Tibial artery (tissue), 4 donors: ENCODE measurements at regions not wholly inside any gene's neighbourhood (a gene's known extent, or its start where the extent isn't known, plus 50 kb on each side); places are given as distances from the start of the nearest gene placed in this dataset.

Source experiments
- DNase-seq, 2 donors: peaks; one replicate each; pipeline ENCODE4 v3.0.0-alpha.2; 2019
- H3K27ac ChIP-seq, 2 donors: fragments of 200-600 bp; sonication (generic) in 1 of 2; 1 replicate in 1 of 2; 2 replicates in 1 of 2; pipeline ENCODE4 v1.5.1; 2018 to 2019; ENCODE audit warnings: mild to moderate bottlenecking in 1 of 2
- H3K27me3 ChIP-seq, 2 donors: fragments of 200-600 bp; sonication (generic) in 1 of 2; one replicate each; pipeline versions ENCODE4 v1.5.1 to v1.6.0; 2016 to 2019
- H3K36me3 ChIP-seq, 3 donors: fragments of 200-600 bp; sonication (generic) in 2 of 3; one replicate each; pipeline ENCODE4 v1.5.1; 2016 to 2019; ENCODE audit warnings: mild to moderate bottlenecking in 2 of 3
- H3K4me1 ChIP-seq, 4 donors: fragments of 200-600 bp; sonication (generic) in 2 of 4; 1 replicate in 3 of 4; 2 replicates in 1 of 4; pipeline ENCODE4 v1.5.1; 2016 to 2019
- H3K4me3 ChIP-seq, 2 donors: fragments of 200-600 bp; sonication (generic) in 1 of 2; 1 replicate in 1 of 2; 2 replicates in 1 of 2; pipeline ENCODE4 v1.5.1; 2018 to 2019; ENCODE audit warnings: mild to moderate bottlenecking in 2 of 2
- H3K9me3 ChIP-seq, 3 donors: fragments of 200-600 bp; sonication (generic) in 1 of 3; one replicate each; pipeline ENCODE4 v1.5.1; 2016 to 2019
- CTCF ChIP-seq, 2 experiments: fragments of 200-600 bp in 1 of 2; fragments of 450-650 bp in 1 of 2; IDR thresholded peaks; one replicate each; pipeline ENCODE4 v1.5.1; 2017 to 2019; ENCODE audit warnings: antibody characterized with exemption in 2 of 2, mild to moderate bottlenecking in 1 of 2, moderate library complexity in 1 of 2
- intact Hi-C: fragments of 100-400 bp; cut with DNase I; formaldehyde crosslinking; loops from one replicate; pipeline ENCODE4 v1.15.0; 2023; ENCODE audit warnings: low total_unique reads

GRCh38 chr2:239739206-239739605, 285.9 kb downstream of the NDUFA10 start:
- peaks cover 0 to 6% of the 10 kb centered on the region in 2 donors for H3K27me3 ChIP-seq
- intact Hi-C loops, result no loop called here
- H3K36me3 ChIP-seq, result no peaks in the 10 kb centered on the region
- no peaks in the 10 kb centered on the region for H3K9me3 ChIP-seq
- no peaks in the 10 kb centered on the region for H3K4me1 ChIP-seq
- no peak overlapping the region for H3K4me3 ChIP-seq
- no peak for TF ChIP-seq CTCF (IDR thresholded peaks at IDR 0.05)
- no peak overlapping the region for H3K27ac ChIP-seq
- no peak for DNase-seq

GRCh38 chr2:239738159-239738558, 287.0 kb downstream of the NDUFA10 start:
- no peaks in the 10 kb centered on the region for H3K36me3 ChIP-seq
- no peak for DNase-seq
- TF ChIP-seq CTCF (IDR thresholded peaks at IDR 0.05), result no peak
- H3K27ac ChIP-seq, result no peak overlapping the region
- no peaks in the 10 kb centered on the region for H3K4me1 ChIP-seq
- intact Hi-C loops, result no loop called here
- H3K4me3 ChIP-seq, result no peak overlapping the region
- no peaks in the 10 kb centered on the region for H3K9me3 ChIP-seq
- peaks cover 0 to 6% of the 10 kb centered on the region in 2 donors for H3K27me3 ChIP-seq

DNA sequence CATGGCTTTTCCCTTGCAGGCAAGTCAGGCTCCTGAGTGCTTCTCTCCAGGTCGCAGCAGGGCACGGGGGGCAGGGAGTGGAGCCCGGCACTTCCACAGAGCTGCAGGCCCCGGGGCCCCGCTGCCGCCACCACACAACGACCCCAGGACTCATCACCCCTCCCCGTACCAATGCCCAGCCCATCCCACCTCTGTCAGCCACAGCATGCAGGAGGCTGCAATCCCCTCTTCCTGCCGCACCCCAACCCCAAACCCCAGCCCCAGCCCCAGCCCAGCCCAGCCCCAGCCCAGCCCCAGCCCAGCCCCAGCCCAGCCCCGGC, 288.0 kb downstream of the NDUFA10 start:
- Histone ChIP-seq H3K4me1 (no peaks in the 10 kb centered on the region), H3K36me3 (no peaks in the 10 kb centered on the region), H3K27ac (no peak overlapping the region), H3K27me3 (peaks cover 0 to 6% of the 10 kb centered on the region in 2 donors), H3K4me3 (no peak overlapping the region), H3K9me3 (no peaks in the 10 kb centered on the region)
- DNase-seq, result no peak
- no peak for TF ChIP-seq CTCF (IDR thresholded peaks at IDR 0.05)
- intact Hi-C loops, result no loop called here

DNA sequence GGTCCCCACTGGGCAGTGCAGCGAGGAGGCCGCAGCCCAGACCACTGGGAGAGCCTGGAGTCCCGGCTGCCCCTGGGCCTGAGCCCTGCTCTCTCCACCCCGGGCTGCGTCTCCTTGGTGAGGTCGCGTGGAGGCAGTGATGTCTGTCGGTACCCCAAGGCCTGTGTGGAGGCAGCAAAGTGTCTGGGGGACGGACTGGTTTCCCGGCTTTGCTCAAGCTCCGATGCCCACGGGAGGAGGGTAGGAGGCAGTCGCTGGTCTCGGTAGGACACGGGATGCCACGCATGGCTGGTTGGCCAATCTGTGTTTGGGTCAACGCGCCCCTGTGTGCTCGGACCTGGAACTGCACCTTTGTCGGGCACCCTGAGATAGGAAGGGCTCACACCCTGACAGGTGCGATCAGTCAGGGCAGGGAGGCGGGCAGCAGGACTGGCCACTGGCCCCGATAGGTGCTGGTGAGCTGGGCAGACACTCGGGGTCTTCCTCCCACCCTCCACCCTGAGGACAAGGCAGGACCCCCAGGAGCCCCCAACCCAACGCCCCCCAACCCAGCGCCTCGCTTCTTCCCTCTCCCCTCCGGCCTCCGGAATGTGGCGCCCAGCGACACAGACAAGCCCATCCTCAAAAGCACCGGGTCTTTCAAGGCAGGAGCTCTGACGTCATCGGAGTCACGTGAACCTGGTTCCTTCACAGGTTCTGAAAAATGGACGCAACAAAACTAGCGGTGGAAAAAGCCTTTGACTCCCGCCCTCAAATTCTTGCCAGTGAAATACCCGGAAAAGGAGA, 288.6 kb downstream of the NDUFA10 start:
- Histone ChIP-seq H3K27ac (no peak overlapping the region), H3K4me3 (no peak overlapping the region), H3K27me3 (peaks cover 0 to 8% of the 10 kb centered on the region in 2 donors), H3K4me1 (no peaks in the 10 kb centered on the region), H3K9me3 (no peaks in the 10 kb centered on the region), H3K36me3 (no peaks in the 10 kb centered on the region)
- no peak for TF ChIP-seq CTCF (IDR thresholded peaks at IDR 0.05)
- intact Hi-C loops, result no loop called here
- DNase-seq, result no peak

GRCh38 chr2:239735829-239736357, 289.2 kb downstream of the NDUFA10 start:
- Histone ChIP-seq H3K36me3 (no peaks in the 10 kb centered on the region), H3K9me3 (no peaks in the 10 kb centered on the region), H3K4me3 (no peak overlapping the region), H3K27ac (no peak overlapping the region), H3K4me1 (no peaks in the 10 kb centered on the region), H3K27me3 (peaks cover 0 to 10% of the 10 kb centered on the region in 2 donors)
- no peak for TF ChIP-seq CTCF (IDR thresholded peaks at IDR 0.05)
- DNase-seq, result no peak
- intact Hi-C loops, result no loop called here
